ENCODE measurements at regions not wholly inside any gene's neighbourhood (a gene's known extent, or its start where the extent isn't known, plus 50 kb on each side); places are given as distances from the start of the nearest gene placed in this dataset.
"Not testable (repeated sequence)": the region's sequence is repeated elsewhere in the genome, so short reads cannot be mapped to it uniquely, and the experiment has no call there.

DNA sequence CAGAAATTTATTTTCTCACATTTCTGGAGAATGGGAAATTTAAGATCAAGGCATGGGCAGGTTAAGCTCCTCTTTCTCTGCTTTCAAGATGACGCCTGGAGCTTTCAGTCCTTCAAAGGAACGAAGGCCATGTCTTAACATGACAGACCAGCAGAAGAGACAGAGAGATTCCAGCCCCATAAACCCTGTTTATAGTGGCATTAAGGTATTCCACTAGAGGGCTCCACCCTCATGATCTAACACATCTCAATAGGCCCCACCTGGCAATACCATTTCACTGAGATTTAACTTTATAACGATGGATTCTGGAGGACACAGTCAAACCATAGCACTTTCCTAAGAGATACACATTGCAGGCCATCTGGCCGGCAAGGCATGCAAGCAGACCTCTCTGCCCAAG is 1406.1 kb downstream of the RPIA start:
- H3K4me1 Mint-ChIP-seq; H3K4me1 ChIP-seq (ENCODE audit: control insufficient read depth in 1 of 2, insufficient read depth in 2 of 2, low read length in 2 of 2); H3K27ac ChIP-seq (ENCODE audit: low read depth in 1 of 2, low read length in 2 of 2); intact Hi-C loops (cut with micrococcal nuclease); H3K9me3 Mint-ChIP-seq; H3K9me3 ChIP-seq (replicated peaks in 1 of 2; ENCODE audit: control insufficient read depth in 1 of 2, insufficient read depth in 1 of 2, low read length in 2 of 2); H3K36me3 Mint-ChIP-seq; DNase-seq; H2AFZ ChIP-seq (ENCODE audit: insufficient read depth, low read depth, low read length, poor library complexity, severe bottlenecking); H3K27me3 ChIP-seq (ENCODE audit: control insufficient read depth in 2 of 2, insufficient read depth in 2 of 2, low read length in 2 of 2); H3K4me2 ChIP-seq (replicated peaks; ENCODE audit: extremely low read depth, low read length, poor library complexity, severe bottlenecking); H4K20me1 ChIP-seq (ENCODE audit: insufficient read depth, low read length); H3K27ac Mint-ChIP-seq; H3K9ac ChIP-seq (ENCODE audit: insufficient read depth, low read length, poor library complexity, severe bottlenecking); H3K4me3 Mint-ChIP-seq; H3K79me2 ChIP-seq (ENCODE audit: insufficient read depth, low read length); H3K36me3 ChIP-seq (replicated peaks in 1 of 2; ENCODE audit: control insufficient read depth in 1 of 2, insufficient read depth in 2 of 2, low read length in 2 of 2); H3K27me3 Mint-ChIP-seq (ENCODE audit: low read depth in 3 of 3); H3K4me3 ChIP-seq (replicated peaks in 1 of 3; ENCODE audit: low read depth in 2 of 3, low read length in 3 of 3): not testable (repeated sequence)
- WGBS (ENCODE audit: insufficient coverage) = no CpG with 5 or more reads among the region's 4 CpGs

- WGBS (ENCODE audit: insufficient coverage) = no CpG with 5 or more reads among the region's 4 CpGs
- H3K9me3 Mint-ChIP-seq; H3K27ac ChIP-seq (ENCODE audit: low read depth in 1 of 2, low read length in 2 of 2): not testable (repeated sequence)
Observed at GRCh38 chr2:90105142-90105541, 1413.7 kb downstream of the RPIA start.

GRCh38 chr2:90123409-90123808 is 1431.9 kb downstream of the RPIA start:
- H3K27me3 Mint-ChIP-seq (ENCODE audit: low read depth in 3 of 3); H3K36me3 Mint-ChIP-seq; intact Hi-C loops (cut with micrococcal nuclease): not testable (repeated sequence)

More at GRCh38 chr2:90105142-90105541, 1413.7 kb downstream of the RPIA start:
- H3K9me3 ChIP-seq (replicated peaks in 1 of 2; ENCODE audit: control insufficient read depth in 1 of 2, insufficient read depth in 1 of 2, low read length in 2 of 2); H2AFZ ChIP-seq (ENCODE audit: insufficient read depth, low read depth, low read length, poor library complexity, severe bottlenecking); H3K79me2 ChIP-seq (ENCODE audit: insufficient read depth, low read length); H3K27ac Mint-ChIP-seq; H3K27me3 ChIP-seq (ENCODE audit: control insufficient read depth in 2 of 2, insufficient read depth in 2 of 2, low read length in 2 of 2); H4K20me1 ChIP-seq (ENCODE audit: insufficient read depth, low read length); H3K4me2 ChIP-seq (replicated peaks; ENCODE audit: extremely low read depth, low read length, poor library complexity, severe bottlenecking); H3K27me3 Mint-ChIP-seq (ENCODE audit: low read depth in 3 of 3); H3K4me3 Mint-ChIP-seq; H3K36me3 ChIP-seq (replicated peaks in 1 of 2; ENCODE audit: control insufficient read depth in 1 of 2, insufficient read depth in 2 of 2, low read length in 2 of 2); DNase-seq; H3K4me1 Mint-ChIP-seq; intact Hi-C loops (cut with micrococcal nuclease); H3K4me1 ChIP-seq (ENCODE audit: control insufficient read depth in 1 of 2, insufficient read depth in 2 of 2, low read length in 2 of 2); H3K4me3 ChIP-seq (replicated peaks in 1 of 3; ENCODE audit: low read depth in 2 of 3, low read length in 3 of 3); H3K36me3 Mint-ChIP-seq; H3K9ac ChIP-seq (ENCODE audit: insufficient read depth, low read length, poor library complexity, severe bottlenecking): not testable (repeated sequence)

GRCh38 chr2:90139046-90139445 is 1447.6 kb downstream of the RPIA start:
- H3K4me1 ChIP-seq (ENCODE audit: control insufficient read depth in 1 of 2, insufficient read depth in 2 of 2, low read length in 2 of 2); intact Hi-C loops (cut with micrococcal nuclease); H3K4me3 Mint-ChIP-seq: not testable (repeated sequence)

More at GRCh38 chr2:90123409-90123808, 1431.9 kb downstream of the RPIA start:
- not testable (repeated sequence) for H3K79me2 ChIP-seq (ENCODE audit: insufficient read depth, low read length); H3K4me3 Mint-ChIP-seq; DNase-seq; H3K27me3 ChIP-seq (ENCODE audit: control insufficient read depth in 2 of 2, insufficient read depth in 2 of 2, low read length in 2 of 2); H2AFZ ChIP-seq (ENCODE audit: insufficient read depth, low read depth, low read length, poor library complexity, severe bottlenecking); H3K9me3 ChIP-seq (replicated peaks in 1 of 2; ENCODE audit: control insufficient read depth in 1 of 2, insufficient read depth in 1 of 2, low read length in 2 of 2); H4K20me1 ChIP-seq (ENCODE audit: insufficient read depth, low read length); H3K4me3 ChIP-seq (replicated peaks in 1 of 3; ENCODE audit: low read depth in 2 of 3, low read length in 3 of 3); H3K4me1 Mint-ChIP-seq; H3K9ac ChIP-seq (ENCODE audit: insufficient read depth, low read length, poor library complexity, severe bottlenecking); H3K27ac ChIP-seq (ENCODE audit: low read depth in 1 of 2, low read length in 2 of 2); H3K4me1 ChIP-seq (ENCODE audit: control insufficient read depth in 1 of 2, insufficient read depth in 2 of 2, low read length in 2 of 2); H3K9me3 Mint-ChIP-seq; H3K4me2 ChIP-seq (replicated peaks; ENCODE audit: extremely low read depth, low read length, poor library complexity, severe bottlenecking); H3K27ac Mint-ChIP-seq; H3K36me3 ChIP-seq (replicated peaks in 1 of 2; ENCODE audit: control insufficient read depth in 1 of 2, insufficient read depth in 2 of 2, low read length in 2 of 2)
- no CpG with 5 or more reads among the region's 4 CpGs for WGBS (ENCODE audit: insufficient coverage)

More at GRCh38 chr2:90139046-90139445, 1447.6 kb downstream of the RPIA start:
- not testable (repeated sequence) for H3K4me1 Mint-ChIP-seq; H3K4me2 ChIP-seq (replicated peaks; ENCODE audit: extremely low read depth, low read length, poor library complexity, severe bottlenecking); H3K27ac ChIP-seq (ENCODE audit: low read depth in 1 of 2, low read length in 2 of 2); H3K27me3 Mint-ChIP-seq (ENCODE audit: low read depth in 3 of 3); H4K20me1 ChIP-seq (ENCODE audit: insufficient read depth, low read length); DNase-seq; H3K27me3 ChIP-seq (ENCODE audit: control insufficient read depth in 2 of 2, insufficient read depth in 2 of 2, low read length in 2 of 2); H3K4me3 ChIP-seq (replicated peaks in 1 of 3; ENCODE audit: low read depth in 2 of 3, low read length in 3 of 3); H3K9me3 Mint-ChIP-seq; H3K9me3 ChIP-seq (replicated peaks in 1 of 2; ENCODE audit: control insufficient read depth in 1 of 2, insufficient read depth in 1 of 2, low read length in 2 of 2); H3K36me3 Mint-ChIP-seq; H3K36me3 ChIP-seq (replicated peaks in 1 of 2; ENCODE audit: control insufficient read depth in 1 of 2, insufficient read depth in 2 of 2, low read length in 2 of 2); H2AFZ ChIP-seq (ENCODE audit: insufficient read depth, low read depth, low read length, poor library complexity, severe bottlenecking); H3K9ac ChIP-seq (ENCODE audit: insufficient read depth, low read length, poor library complexity, severe bottlenecking); H3K27ac Mint-ChIP-seq; H3K79me2 ChIP-seq (ENCODE audit: insufficient read depth, low read length)
- WGBS (ENCODE audit: insufficient coverage) = no CpG with 5 or more reads among the region's 1 CpG

Data from CD14-positive monocyte (primary cell).